ENCODE measurements at regions not wholly inside any gene's neighbourhood (a gene's known extent, or its start where the extent isn't known, plus 50 kb on each side); places are given as distances from the start of the nearest gene placed in this dataset.
"Not testable (repeated sequence)": the region's sequence is repeated elsewhere in the genome, so short reads cannot be mapped to it uniquely, and the experiment has no call there.

GRCh38 chr15:38793206-38793810 is 228.7 kb upstream of the RASGRP1 start:
- DNase-seq (ENCODE audit: insufficient read length, low spot score) (no peak), FAIRE-seq (no peak)
- TF ChIP-seq, protein P1, sequence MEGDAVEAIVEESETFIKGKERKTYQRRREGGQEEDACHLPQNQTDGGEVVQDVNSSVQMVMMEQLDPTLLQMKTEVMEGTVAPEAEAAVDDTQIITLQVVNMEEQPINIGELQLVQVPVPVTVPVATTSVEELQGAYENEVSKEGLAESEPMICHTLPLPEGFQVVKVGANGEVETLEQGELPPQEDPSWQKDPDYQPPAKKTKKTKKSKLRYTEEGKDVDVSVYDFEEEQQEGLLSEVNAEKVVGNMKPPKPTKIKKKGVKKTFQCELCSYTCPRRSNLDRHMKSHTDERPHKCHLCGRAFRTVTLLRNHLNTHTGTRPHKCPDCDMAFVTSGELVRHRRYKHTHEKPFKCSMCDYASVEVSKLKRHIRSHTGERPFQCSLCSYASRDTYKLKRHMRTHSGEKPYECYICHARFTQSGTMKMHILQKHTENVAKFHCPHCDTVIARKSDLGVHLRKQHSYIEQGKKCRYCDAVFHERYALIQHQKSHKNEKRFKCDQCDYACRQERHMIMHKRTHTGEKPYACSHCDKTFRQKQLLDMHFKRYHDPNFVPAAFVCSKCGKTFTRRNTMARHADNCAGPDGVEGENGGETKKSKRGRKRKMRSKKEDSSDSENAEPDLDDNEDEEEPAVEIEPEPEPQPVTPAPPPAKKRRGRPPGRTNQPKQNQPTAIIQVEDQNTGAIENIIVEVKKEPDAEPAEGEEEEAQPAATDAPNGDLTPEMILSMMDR (IDR thresholded peaks at IDR 0.05; ENCODE audit: insufficient read depth, missing control alignments): no peak

DNA sequence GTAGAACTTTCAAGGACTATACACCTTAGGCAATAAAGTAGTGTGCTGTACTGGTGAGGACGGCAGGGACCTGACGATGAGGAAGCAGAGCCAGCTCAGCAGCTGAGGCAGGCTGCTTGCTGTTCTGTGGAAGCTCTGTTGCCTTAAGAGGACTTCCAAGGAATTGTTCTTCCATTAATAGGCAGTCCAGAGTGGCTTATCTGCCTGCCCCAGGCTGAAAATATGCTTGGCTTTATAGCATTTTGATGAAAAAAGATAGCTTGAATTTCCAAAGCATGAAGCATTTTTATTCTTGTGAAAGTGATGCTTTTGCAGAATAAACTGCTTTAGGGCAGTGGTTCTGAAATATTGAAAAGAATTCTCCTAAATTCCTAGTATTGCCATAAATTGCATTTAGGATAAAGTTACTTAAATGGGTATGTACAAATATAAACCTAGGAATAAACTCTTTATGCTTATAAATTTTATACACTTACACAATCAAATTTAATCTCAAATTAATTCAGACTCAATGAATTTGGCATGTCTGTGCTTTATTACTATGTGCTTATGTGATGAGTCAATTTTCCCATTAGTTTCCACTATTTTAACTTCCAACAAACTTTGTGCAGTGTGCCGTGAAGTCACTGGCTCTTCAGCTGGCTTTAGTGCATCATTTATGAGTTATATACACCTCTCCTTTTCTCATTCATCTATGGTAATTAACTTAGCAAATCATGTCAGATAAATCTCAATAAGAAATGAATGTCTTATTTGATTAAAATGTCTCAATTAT is 231.0 kb upstream of the RASGRP1 start:
- FAIRE-seq (no peak), DNase-seq (ENCODE audit: insufficient read length, low spot score) (no peak)
- TF ChIP-seq, protein P1 (IDR thresholded peaks at IDR 0.05; ENCODE audit: insufficient read depth, missing control alignments): no peak

DNA sequence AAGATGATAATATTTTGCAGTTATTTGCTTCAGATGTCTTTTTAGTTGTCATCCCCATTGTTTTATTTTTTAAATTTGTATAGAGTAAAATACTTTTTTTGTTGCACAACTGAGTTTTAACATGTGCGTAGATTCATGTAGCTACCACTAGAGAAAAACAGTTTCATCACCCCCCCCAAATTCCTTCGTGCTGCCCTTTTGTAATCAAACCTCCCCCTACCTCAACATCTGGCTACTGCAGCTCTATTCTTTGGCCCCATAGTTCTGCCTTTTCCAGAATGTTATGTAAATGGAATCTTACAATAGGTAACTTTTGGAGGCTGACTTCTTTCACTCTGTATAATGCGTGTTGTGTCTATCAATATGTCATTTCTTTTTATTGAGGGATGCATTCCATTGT is 232.0 kb upstream of the RASGRP1 start:
- FAIRE-seq (no peak), DNase-seq (ENCODE audit: insufficient read length, low spot score) (no peak)
- TF ChIP-seq, protein P1 (IDR thresholded peaks at IDR 0.05; ENCODE audit: insufficient read depth, missing control alignments): no peak

DNA sequence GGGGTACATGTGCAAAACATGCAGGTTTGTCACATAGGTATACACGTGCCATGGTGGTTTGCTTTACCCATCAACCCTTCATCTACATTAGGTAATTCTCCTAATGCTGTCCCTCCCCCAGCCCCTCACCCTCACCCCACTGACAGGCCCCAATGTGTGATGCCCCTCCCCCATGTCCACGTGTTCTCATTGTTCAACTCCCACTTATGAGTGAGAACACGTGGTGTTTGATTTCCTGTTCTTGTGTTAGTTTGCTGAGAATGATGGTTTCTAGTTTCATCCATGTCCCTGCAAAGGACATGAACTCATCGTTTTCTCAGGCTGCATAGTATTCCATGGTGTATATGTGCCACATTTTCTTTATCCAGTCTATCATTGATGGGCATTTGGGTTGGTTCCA is 232.9 kb upstream of the RASGRP1 start:
- not testable (repeated sequence) for FAIRE-seq; DNase-seq (ENCODE audit: insufficient read length, low spot score)

DNA sequence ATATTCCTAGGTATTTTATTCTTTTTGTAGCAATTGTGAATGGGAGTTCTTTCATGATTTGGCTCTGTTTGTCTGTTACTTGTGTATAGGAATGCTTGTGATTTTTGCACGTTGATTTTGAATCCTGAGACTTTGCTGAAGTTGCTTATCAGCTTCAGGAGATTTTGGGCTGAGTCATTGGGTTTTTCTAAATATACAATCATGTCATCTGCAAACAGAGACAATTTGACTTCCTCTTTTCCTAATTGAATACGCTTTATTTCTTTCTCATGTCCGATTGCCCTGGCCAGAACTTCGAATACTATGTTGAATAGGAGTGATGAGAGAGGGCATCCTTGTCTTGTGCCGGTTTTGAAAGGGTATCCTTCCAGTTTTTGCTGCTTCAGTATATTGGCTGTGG is 234.6 kb upstream of the RASGRP1 start:
- not testable (repeated sequence) for DNase-seq (ENCODE audit: insufficient read length, low spot score); FAIRE-seq

GRCh38 chr15:38809621-38810020 is 245.0 kb upstream of the RASGRP1 start:
- TF ChIP-seq, protein P1 (IDR thresholded peaks at IDR 0.05; ENCODE audit: insufficient read depth, missing control alignments): no peak
- DNase-seq (ENCODE audit: insufficient read length, low spot score): no peak
- no peak for FAIRE-seq

GRCh38 chr15:38810686-38811085 is 246.1 kb upstream of the RASGRP1 start:
- no peak for FAIRE-seq
- no peak for DNase-seq (ENCODE audit: insufficient read length, low spot score)
- TF ChIP-seq, protein P1 (IDR thresholded peaks at IDR 0.05; ENCODE audit: insufficient read depth, missing control alignments): no peak

- not testable (repeated sequence) for FAIRE-seq; DNase-seq (ENCODE audit: insufficient read length, low spot score)
These were observed 249.6 kb upstream of the RASGRP1 start for GRCh38 chr15:38814254-38814653.

Measured in D721Med (cell line).